Endothelial cell (in vitro differentiated cells): ENCODE measurements at regions not wholly inside any gene's neighbourhood (a gene's known extent, or its start where the extent isn't known, plus 50 kb on each side); places are given as distances from the start of the nearest gene placed in this dataset.

Experiments used
- DNase-seq: peaks from one replicate; pipeline ENCODE4 v3.0.0; 2021; ENCODE audit warnings: low spot score
- H3K27ac Mint-ChIP-seq: one replicate; pipeline ENCODE4 v1.8.0; 2021; ENCODE audit warnings: mixed read lengths, inconsistent platforms; ENCODE audit not compliant: unreplicated experiment
- H3K27me3 Mint-ChIP-seq: one replicate; pipeline ENCODE4 v1.8.0; 2021; ENCODE audit warnings: mild to moderate bottlenecking, moderate library complexity, mixed read lengths, inconsistent platforms; ENCODE audit not compliant: unreplicated experiment
- H3K36me3 Mint-ChIP-seq: one replicate; pipeline ENCODE4 v1.8.0; 2021; ENCODE audit warnings: mild to moderate bottlenecking, low read depth, mixed read lengths, inconsistent platforms; ENCODE audit not compliant: unreplicated experiment
- H3K4me1 Mint-ChIP-seq: one replicate; pipeline ENCODE4 v1.8.0; 2021; ENCODE audit warnings: mild to moderate bottlenecking, mixed read lengths, inconsistent platforms; ENCODE audit not compliant: unreplicated experiment
- H3K4me3 Mint-ChIP-seq: one replicate; pipeline ENCODE4 v1.8.0; 2021; ENCODE audit warnings: mild to moderate bottlenecking, mixed read lengths, inconsistent platforms; ENCODE audit not compliant: unreplicated experiment
- H3K9me3 Mint-ChIP-seq: one replicate; pipeline ENCODE4 v1.8.0; 2021; ENCODE audit warnings: mixed read lengths, inconsistent platforms; ENCODE audit not compliant: unreplicated experiment
- TF ChIP-seq, protein P1 (sequence below): fragments of 200-600 bp; sonication (generic); IDR thresholded peaks from one replicate; pipeline ENCODE4 v1.5.0; 2021; ENCODE audit warnings: antibody characterized with exemption; ENCODE audit not compliant: unreplicated experiment

DNA sequence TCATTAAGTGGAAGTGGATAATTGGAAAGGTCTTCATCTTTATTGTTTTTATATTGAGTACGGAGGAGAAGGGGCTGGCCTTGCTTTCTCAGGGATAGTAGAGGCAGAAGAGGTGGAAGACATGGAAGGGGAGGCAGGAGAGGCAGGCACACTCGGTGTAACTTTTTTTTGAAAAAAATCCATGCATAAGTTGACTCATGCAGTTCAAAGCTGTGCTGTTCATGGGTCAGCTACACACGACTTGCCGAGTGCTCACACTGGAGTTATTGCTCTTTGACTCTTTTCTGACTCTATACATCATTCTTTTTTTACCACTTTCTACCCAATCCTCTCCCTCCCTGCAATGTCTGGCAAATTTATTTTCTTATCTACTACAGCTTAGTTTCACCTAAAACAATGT lies 158.3 kb upstream of the AADAT start:
- peaks cover 2% of the 10 kb centered on the region for H3K27me3 Mint-ChIP-seq
- DNase-seq = no peak
- peaks cover 18% of the 10 kb centered on the region for H3K4me1 Mint-ChIP-seq
- H3K27ac Mint-ChIP-seq = no peak overlapping the region
- H3K4me3 Mint-ChIP-seq = no peak overlapping the region
- no peaks in the 10 kb centered on the region for H3K9me3 Mint-ChIP-seq
- TF ChIP-seq, protein P1, sequence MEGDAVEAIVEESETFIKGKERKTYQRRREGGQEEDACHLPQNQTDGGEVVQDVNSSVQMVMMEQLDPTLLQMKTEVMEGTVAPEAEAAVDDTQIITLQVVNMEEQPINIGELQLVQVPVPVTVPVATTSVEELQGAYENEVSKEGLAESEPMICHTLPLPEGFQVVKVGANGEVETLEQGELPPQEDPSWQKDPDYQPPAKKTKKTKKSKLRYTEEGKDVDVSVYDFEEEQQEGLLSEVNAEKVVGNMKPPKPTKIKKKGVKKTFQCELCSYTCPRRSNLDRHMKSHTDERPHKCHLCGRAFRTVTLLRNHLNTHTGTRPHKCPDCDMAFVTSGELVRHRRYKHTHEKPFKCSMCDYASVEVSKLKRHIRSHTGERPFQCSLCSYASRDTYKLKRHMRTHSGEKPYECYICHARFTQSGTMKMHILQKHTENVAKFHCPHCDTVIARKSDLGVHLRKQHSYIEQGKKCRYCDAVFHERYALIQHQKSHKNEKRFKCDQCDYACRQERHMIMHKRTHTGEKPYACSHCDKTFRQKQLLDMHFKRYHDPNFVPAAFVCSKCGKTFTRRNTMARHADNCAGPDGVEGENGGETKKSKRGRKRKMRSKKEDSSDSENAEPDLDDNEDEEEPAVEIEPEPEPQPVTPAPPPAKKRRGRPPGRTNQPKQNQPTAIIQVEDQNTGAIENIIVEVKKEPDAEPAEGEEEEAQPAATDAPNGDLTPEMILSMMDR = no peak
- H3K36me3 Mint-ChIP-seq = no peaks in the 10 kb centered on the region

- TF ChIP-seq, protein P1 = no peak
- no peak for DNase-seq
- Mint-ChIP-seq H3K4me3 (no peak overlapping the region), H3K27me3 (peaks cover 2% of the 10 kb centered on the region), H3K9me3 (no peaks in the 10 kb centered on the region), H3K4me1 (peaks cover 18% of the 10 kb centered on the region), H3K36me3 (no peaks in the 10 kb centered on the region), H3K27ac (no peak overlapping the region)
Measured at GRCh38 chr4:170247596-170247995, 157.8 kb upstream of the AADAT start.

GRCh38 chr4:170243662-170244288 lies 154.0 kb upstream of the AADAT start:
- no peaks in the 10 kb centered on the region for H3K36me3 Mint-ChIP-seq
- TF ChIP-seq, protein P1 = no peak
- peak overlapping the region; percentile 4 for H3K27ac Mint-ChIP-seq
- DNase-seq = no peak
- H3K4me1 Mint-ChIP-seq = peaks cover 18% of the 10 kb centered on the region
- H3K4me3 Mint-ChIP-seq = no peak overlapping the region
- no peaks in the 10 kb centered on the region for H3K9me3 Mint-ChIP-seq
- H3K27me3 Mint-ChIP-seq = peaks cover 2% of the 10 kb centered on the region

GRCh38 chr4:170242471-170242870 lies 152.7 kb upstream of the AADAT start:
- TF ChIP-seq, protein P1 = no peak
- no peaks in the 10 kb centered on the region for H3K36me3 Mint-ChIP-seq
- peaks cover 9% of the 10 kb centered on the region for H3K4me1 Mint-ChIP-seq
- H3K4me3 Mint-ChIP-seq = no peak overlapping the region
- H3K9me3 Mint-ChIP-seq = no peaks in the 10 kb centered on the region
- DNase-seq = no peak
- no peak overlapping the region for H3K27ac Mint-ChIP-seq
- peaks cover 2% of the 10 kb centered on the region for H3K27me3 Mint-ChIP-seq

DNA sequence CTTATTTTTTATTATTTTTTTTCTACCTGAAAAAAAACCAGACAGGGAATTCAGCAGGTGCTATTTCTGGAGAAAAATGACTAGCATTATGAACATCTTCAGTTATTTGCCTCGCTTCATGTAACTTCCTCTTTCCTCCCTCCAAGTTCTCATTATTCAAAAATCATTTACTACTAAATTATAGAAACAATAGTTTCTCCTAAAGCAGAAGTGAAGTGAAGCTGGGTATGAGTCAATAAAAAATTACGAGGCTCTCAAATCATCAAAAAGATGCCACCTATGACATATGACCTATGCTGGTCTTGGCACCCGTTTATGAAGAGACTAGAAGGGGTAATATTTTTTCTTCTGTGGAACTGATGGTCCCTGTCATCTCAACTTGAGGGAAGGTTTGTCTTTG lies 145.0 kb upstream of the AADAT start:
- Mint-ChIP-seq H3K27ac (no peak overlapping the region), H3K27me3 (no peaks in the 10 kb centered on the region), H3K36me3 (no peaks in the 10 kb centered on the region), H3K4me3 (no peak overlapping the region), H3K4me1 (peaks cover 3% of the 10 kb centered on the region), H3K9me3 (no peaks in the 10 kb centered on the region)
- no peak for DNase-seq
- TF ChIP-seq, protein P1 = no peak
